GM19324 (cell line): ENCODE measurements at regions not wholly inside any gene's neighbourhood (a gene's known extent, or its start where the extent isn't known, plus 50 kb on each side); places are given as distances from the start of the nearest gene placed in this dataset.
A peak's percentile ranks its signal among the peaks of the same experiment; 100 is the strongest.

Experiments
- ATAC-seq: cut with Tn5 transposase; IDR thresholded peaks from one replicate; pipeline ENCODE4 v1.9.1; 2021; ENCODE audit warnings: mild to moderate bottlenecking, moderate library complexity; ENCODE audit not compliant: unreplicated experiment, low FRiP score

GRCh38 chr11:21817696-21818095 is 375.2 kb upstream of the ANO5 start:
- ATAC-seq: no peak

- no peak for ATAC-seq
Observed at GRCh38 chr11:21820176-21820575, 372.7 kb upstream of the ANO5 start.

GRCh38 chr11:21825127-21825526 is 367.8 kb upstream of the ANO5 start:
- ATAC-seq: no peak

GRCh38 chr11:21838427-21838826 is 354.5 kb upstream of the ANO5 start:
- no peak for ATAC-seq

GRCh38 chr11:21839796-21840195 is 353.1 kb upstream of the ANO5 start:
- ATAC-seq: no peak

GRCh38 chr11:21861314-21861713 is 331.6 kb upstream of the ANO5 start:
- no peak for ATAC-seq

- ATAC-seq: no peak
Observed at GRCh38 chr11:21865541-21865940, 327.3 kb upstream of the ANO5 start.

- ATAC-seq: no peak
Observed at GRCh38 chr11:21866781-21867180, 326.1 kb upstream of the ANO5 start.

- ATAC-seq: no peak
Observed at GRCh38 chr11:21877151-21877550, 315.7 kb upstream of the ANO5 start.

- no peak for ATAC-seq
Observed at GRCh38 chr11:21883354-21883753, 309.5 kb upstream of the ANO5 start.

GRCh38 chr11:21888814-21889213 is 304.1 kb upstream of the ANO5 start:
- ATAC-seq: no peak

- ATAC-seq: no peak
Observed at GRCh38 chr11:21892736-21893564, 299.9 kb upstream of the ANO5 start.

GRCh38 chr11:21893565-21893867 is 299.4 kb upstream of the ANO5 start:
- ATAC-seq: no peak

GRCh38 chr11:21894492-21894891 is 298.4 kb upstream of the ANO5 start:
- ATAC-seq: no peak

- ATAC-seq: no peak
Observed at GRCh38 chr11:21895686-21896085, 297.2 kb upstream of the ANO5 start.

GRCh38 chr11:21896216-21896615 is 296.7 kb upstream of the ANO5 start:
- no peak for ATAC-seq

GRCh38 chr11:21896746-21897602 is 295.9 kb upstream of the ANO5 start:
- ATAC-seq: peak; percentile 58

GRCh38 chr11:21897752-21898151 is 295.1 kb upstream of the ANO5 start:
- no peak for ATAC-seq

- no peak for ATAC-seq
Observed at GRCh38 chr11:21908211-21908610, 284.7 kb upstream of the ANO5 start.

- ATAC-seq: no peak
Observed at GRCh38 chr11:21909145-21909544, 283.7 kb upstream of the ANO5 start.

- ATAC-seq: no peak
Observed at GRCh38 chr11:21911061-21911460, 281.8 kb upstream of the ANO5 start.

GRCh38 chr11:21912285-21912684 is 280.6 kb upstream of the ANO5 start:
- ATAC-seq: no peak
